ENCODE measurements at regions not wholly inside any gene's neighbourhood (a gene's known extent, or its start where the extent isn't known, plus 50 kb on each side); places are given as distances from the start of the nearest gene placed in this dataset.

DNA sequence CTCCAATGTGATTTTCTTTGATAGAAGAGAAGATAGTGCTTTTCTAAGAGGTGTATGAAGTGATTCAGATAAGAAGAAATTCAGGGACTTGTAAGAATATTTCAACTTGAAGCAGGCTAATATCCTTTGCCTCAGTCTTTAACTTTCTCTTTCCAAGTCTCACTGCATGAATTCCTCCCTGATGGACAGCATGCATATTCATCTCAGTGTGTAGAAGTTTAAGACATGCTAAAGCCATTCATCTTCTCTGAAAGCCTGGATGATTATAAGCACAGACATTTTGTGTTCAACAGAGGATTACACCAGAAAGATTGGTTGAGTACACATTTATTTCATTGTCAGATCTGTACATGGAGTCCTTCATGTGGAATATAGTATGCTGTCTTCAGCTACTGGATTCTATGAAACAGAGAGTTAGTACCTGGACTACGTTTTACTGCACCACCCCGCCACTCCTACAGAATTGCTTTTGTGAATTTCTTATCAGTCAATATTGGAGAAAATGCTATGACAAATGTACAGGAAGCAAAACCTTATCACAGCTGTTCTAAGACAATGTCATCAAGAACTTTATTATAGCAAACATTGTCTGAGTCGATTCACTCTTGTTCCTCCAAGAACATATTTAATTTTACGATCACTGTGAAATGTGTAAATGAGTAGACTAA is 1346.1 kb downstream of the OTOL1 start:
- H3K4me3 ChIP-seq (ENCODE audit: severe bottlenecking): no peak overlapping the region
- TF ChIP-seq, protein P1, sequence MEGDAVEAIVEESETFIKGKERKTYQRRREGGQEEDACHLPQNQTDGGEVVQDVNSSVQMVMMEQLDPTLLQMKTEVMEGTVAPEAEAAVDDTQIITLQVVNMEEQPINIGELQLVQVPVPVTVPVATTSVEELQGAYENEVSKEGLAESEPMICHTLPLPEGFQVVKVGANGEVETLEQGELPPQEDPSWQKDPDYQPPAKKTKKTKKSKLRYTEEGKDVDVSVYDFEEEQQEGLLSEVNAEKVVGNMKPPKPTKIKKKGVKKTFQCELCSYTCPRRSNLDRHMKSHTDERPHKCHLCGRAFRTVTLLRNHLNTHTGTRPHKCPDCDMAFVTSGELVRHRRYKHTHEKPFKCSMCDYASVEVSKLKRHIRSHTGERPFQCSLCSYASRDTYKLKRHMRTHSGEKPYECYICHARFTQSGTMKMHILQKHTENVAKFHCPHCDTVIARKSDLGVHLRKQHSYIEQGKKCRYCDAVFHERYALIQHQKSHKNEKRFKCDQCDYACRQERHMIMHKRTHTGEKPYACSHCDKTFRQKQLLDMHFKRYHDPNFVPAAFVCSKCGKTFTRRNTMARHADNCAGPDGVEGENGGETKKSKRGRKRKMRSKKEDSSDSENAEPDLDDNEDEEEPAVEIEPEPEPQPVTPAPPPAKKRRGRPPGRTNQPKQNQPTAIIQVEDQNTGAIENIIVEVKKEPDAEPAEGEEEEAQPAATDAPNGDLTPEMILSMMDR (IDR thresholded peaks at IDR 0.05; ENCODE audit: poor library complexity, severe bottlenecking): no peak
- H3K27ac ChIP-seq (ENCODE audit: poor library complexity, severe bottlenecking): no peak overlapping the region
- H3K4me1 ChIP-seq (ENCODE audit: insufficient read depth, poor library complexity, severe bottlenecking): no peaks in the 10 kb centered on the region
- ATAC-seq (ENCODE audit: low read depth): no peak
- no peak for DNase-seq (ENCODE audit: low spot score)
- H3K9me3 ChIP-seq (ENCODE audit: severe bottlenecking): no peaks in the 10 kb centered on the region
- no peaks in the 10 kb centered on the region for H3K27me3 ChIP-seq (ENCODE audit: insufficient read depth, poor library complexity, severe bottlenecking)
- H3K36me3 ChIP-seq (ENCODE audit: low read depth): no peaks in the 10 kb centered on the region

DNA sequence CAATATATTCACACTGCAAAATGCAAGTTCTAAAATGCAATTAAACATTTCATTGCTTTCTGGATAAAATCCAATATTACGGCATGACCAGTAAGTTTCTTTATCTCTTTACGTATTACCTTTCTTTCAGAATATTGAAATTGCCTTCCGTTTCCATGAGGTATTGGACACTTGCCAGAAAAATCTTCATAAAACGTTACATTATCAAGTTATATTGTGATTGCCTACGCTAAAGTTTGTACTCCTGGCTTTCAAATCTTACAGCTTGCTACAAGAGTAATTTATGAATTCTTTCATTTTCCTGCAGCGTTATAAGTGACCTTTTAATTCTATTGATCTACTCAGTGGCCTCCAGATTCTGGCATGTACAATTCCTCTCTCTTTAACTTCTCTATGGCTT is 1349.3 kb downstream of the OTOL1 start:
- Histone ChIP-seq H3K4me1 (ENCODE audit: insufficient read depth, poor library complexity, severe bottlenecking) (no peaks in the 10 kb centered on the region), H3K27ac (ENCODE audit: poor library complexity, severe bottlenecking) (no peak overlapping the region), H3K4me3 (ENCODE audit: severe bottlenecking) (no peak overlapping the region), H3K27me3 (ENCODE audit: insufficient read depth, poor library complexity, severe bottlenecking) (no peaks in the 10 kb centered on the region), H3K36me3 (ENCODE audit: low read depth) (no peaks in the 10 kb centered on the region), H3K9me3 (ENCODE audit: severe bottlenecking) (no peaks in the 10 kb centered on the region)
- TF ChIP-seq, protein P1 (IDR thresholded peaks at IDR 0.05; ENCODE audit: poor library complexity, severe bottlenecking): no peak
- DNase-seq (ENCODE audit: low spot score) (no peak), ATAC-seq (ENCODE audit: low read depth) (no peak)

DNA sequence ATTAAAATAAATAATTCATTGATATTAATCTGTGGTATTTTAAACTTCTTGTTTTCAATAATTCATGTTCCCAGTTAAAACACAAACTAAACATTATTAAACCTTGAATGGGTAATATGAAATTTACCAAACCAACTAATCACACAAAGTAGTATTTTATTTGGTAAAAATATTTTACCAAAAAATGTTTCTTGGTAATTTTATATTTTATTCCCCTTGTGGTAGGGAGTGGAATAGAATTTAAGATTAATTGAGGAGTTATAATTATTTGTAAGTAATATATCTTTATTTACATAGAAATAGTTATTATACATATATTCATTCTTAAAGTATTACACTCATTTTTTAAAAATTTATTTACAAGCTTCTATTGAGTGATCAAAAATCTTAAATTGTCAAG is 1350.9 kb downstream of the OTOL1 start:
- H3K4me1 ChIP-seq (ENCODE audit: insufficient read depth, poor library complexity, severe bottlenecking): no peaks in the 10 kb centered on the region
- DNase-seq (ENCODE audit: low spot score) (no peak), ATAC-seq (ENCODE audit: low read depth) (no peak)
- TF ChIP-seq, protein P1 (IDR thresholded peaks at IDR 0.05; ENCODE audit: poor library complexity, severe bottlenecking): peak; percentile 28
- H3K27me3 ChIP-seq (ENCODE audit: insufficient read depth, poor library complexity, severe bottlenecking): no peaks in the 10 kb centered on the region
- no peaks in the 10 kb centered on the region for H3K9me3 ChIP-seq (ENCODE audit: severe bottlenecking)
- no peak overlapping the region for H3K4me3 ChIP-seq (ENCODE audit: severe bottlenecking)
- H3K36me3 ChIP-seq (ENCODE audit: low read depth): no peaks in the 10 kb centered on the region
- no peak overlapping the region for H3K27ac ChIP-seq (ENCODE audit: poor library complexity, severe bottlenecking)

DNA sequence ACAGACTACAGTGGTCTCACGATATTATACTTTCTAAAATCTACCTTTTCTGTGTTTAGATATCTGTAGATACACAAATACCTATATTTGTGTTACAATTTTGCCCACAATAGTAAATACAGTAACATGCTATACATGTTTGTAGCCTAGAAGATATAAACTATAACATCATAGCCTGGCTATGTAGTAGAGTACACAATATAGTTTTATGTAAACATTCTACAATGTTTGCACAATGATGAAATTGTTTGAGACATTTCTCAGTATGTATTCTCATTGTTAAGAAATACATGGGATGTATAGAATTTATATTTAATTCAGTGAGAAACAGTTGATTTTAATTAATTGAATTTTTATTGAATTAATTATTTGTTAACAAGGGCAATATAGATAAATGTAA is 1367.0 kb downstream of the OTOL1 start:
- TF ChIP-seq, protein P1 (IDR thresholded peaks at IDR 0.05; ENCODE audit: poor library complexity, severe bottlenecking): no peak
- ATAC-seq (ENCODE audit: low read depth): no peak
- H3K4me3 ChIP-seq (ENCODE audit: severe bottlenecking): no peak overlapping the region

DNA sequence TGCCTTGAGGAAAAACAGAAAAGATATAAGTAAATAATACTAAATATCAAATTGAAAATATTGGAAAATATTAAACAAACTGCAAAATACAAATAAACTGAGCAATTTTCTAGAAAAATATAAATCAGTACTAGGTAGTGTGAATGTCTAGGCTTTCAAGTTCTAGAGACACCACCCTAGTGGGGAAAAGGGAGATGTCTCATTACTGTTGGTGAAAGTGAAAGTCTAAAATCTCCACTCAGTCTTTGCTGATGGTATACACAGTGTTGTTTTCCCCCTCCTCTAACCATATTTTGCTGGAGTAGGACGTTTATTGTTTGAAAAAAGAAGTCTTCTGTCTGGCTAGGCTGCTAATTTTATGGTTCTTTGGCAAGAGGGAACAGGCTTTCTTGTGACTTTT is 1368.9 kb downstream of the OTOL1 start:
- Histone ChIP-seq H3K36me3 (ENCODE audit: low read depth) (no peaks in the 10 kb centered on the region), H3K9me3 (ENCODE audit: severe bottlenecking) (no peaks in the 10 kb centered on the region), H3K27me3 (ENCODE audit: insufficient read depth, poor library complexity, severe bottlenecking) (no peaks in the 10 kb centered on the region), H3K4me3 (ENCODE audit: severe bottlenecking) (no peak overlapping the region), H3K27ac (ENCODE audit: poor library complexity, severe bottlenecking) (no peak overlapping the region), H3K4me1 (ENCODE audit: insufficient read depth, poor library complexity, severe bottlenecking) (no peaks in the 10 kb centered on the region)
- TF ChIP-seq, protein P1 (IDR thresholded peaks at IDR 0.05; ENCODE audit: poor library complexity, severe bottlenecking): no peak
- DNase-seq (ENCODE audit: low spot score): no peak
- ATAC-seq (ENCODE audit: low read depth): 0 out of 3 replicates have a peak, but pooled peaks have one; percentile 35

More for the DNA sequence above, 1367.0 kb downstream of the OTOL1 start:
- no peak overlapping the region for H3K27ac ChIP-seq (ENCODE audit: poor library complexity, severe bottlenecking)
- H3K9me3 ChIP-seq (ENCODE audit: severe bottlenecking): no peaks in the 10 kb centered on the region
- no peaks in the 10 kb centered on the region for H3K4me1 ChIP-seq (ENCODE audit: insufficient read depth, poor library complexity, severe bottlenecking)
- DNase-seq (ENCODE audit: low spot score): no peak
- no peaks in the 10 kb centered on the region for H3K27me3 ChIP-seq (ENCODE audit: insufficient read depth, poor library complexity, severe bottlenecking)
- H3K36me3 ChIP-seq (ENCODE audit: low read depth): no peaks in the 10 kb centered on the region

Measured in RWPE2 (cell line).